ENCODE measurements at regions not wholly inside any gene's neighbourhood (a gene's known extent, or its start where the extent isn't known, plus 50 kb on each side); places are given as distances from the start of the nearest gene placed in this dataset.

DNA sequence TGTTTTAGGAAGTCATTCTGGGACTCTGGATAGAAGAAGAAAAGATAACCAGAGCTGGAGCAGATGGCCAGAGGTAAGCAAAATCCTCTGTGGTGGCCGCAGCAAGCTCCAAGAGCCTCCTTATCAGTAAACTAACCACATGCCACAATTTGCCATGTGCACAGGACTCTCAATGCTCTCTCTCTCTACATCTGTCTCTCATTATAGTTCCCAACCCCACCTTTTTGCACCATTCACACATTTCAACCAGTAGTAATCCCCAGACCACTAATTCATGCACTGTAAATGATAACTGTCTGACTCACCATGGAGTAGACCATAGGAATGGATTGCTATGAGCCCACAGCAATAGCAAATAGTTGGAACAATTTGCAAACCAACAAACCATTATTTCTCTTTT is 526.1 kb downstream of the TLR4 start:
- in situ Hi-C loops (cut with HindIII; ENCODE audit: low sequenced_read_pairs): no loop called here
- no peak for TF ChIP-seq CTCF (IDR thresholded peaks at IDR 0.05; ENCODE audit: low read depth, low read length, missing control alignments)
- no peak overlapping the region for H3K4me3 ChIP-seq (ENCODE audit: low read depth, low read length)
- DNase-seq (ENCODE audit: low read depth): no peak

- in situ Hi-C loops (cut with HindIII; ENCODE audit: low sequenced_read_pairs): no loop called here
- no peak overlapping the region for H3K4me3 ChIP-seq (ENCODE audit: low read depth, low read length)
- no peak for DNase-seq (ENCODE audit: low read depth)
- TF ChIP-seq CTCF (IDR thresholded peaks at IDR 0.05; ENCODE audit: low read depth, low read length, missing control alignments): no peak
Measured at GRCh38 chr9:118236625-118237024, 532.4 kb downstream of the TLR4 start.

- TF ChIP-seq CTCF (IDR thresholded peaks at IDR 0.05; ENCODE audit: low read depth, low read length, missing control alignments): no peak
- no peak for DNase-seq (ENCODE audit: low read depth)
- H3K4me3 ChIP-seq (ENCODE audit: low read depth, low read length): no peak overlapping the region
- in situ Hi-C loops (cut with HindIII; ENCODE audit: low sequenced_read_pairs): no loop called here
Measured at GRCh38 chr9:118238139-118238538, 533.9 kb downstream of the TLR4 start.

GRCh38 chr9:118252027-118252426 is 547.8 kb downstream of the TLR4 start:
- H3K4me3 ChIP-seq (ENCODE audit: low read depth, low read length): no peak overlapping the region
- DNase-seq (ENCODE audit: low read depth): no peak
- TF ChIP-seq CTCF (IDR thresholded peaks at IDR 0.05; ENCODE audit: low read depth, low read length, missing control alignments): no peak
- in situ Hi-C loops (cut with HindIII; ENCODE audit: low sequenced_read_pairs): no loop called here

DNA sequence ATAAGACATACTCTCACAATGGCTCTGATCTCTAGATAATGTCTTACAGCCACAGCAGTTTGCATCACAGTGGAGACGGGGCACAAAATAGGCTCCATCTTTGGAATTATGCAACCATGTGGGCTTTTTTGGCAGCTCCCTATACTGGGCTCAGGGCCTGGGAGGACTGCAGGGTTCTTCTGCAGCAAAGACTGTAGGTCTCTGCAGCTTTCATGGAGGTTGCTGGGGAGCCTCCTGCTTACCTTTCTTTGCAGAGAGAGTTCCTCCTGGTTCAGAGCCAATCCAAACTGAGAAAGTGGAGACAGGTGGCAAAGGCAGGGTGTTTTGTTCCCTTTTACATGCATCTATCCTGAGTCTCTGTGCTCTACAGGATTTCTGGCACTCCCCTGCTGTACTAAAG is 558.0 kb downstream of the TLR4 start:
- in situ Hi-C loops (cut with HindIII; ENCODE audit: low sequenced_read_pairs): no loop called here
- no peak for DNase-seq (ENCODE audit: low read depth)
- no peak for TF ChIP-seq CTCF (IDR thresholded peaks at IDR 0.05; ENCODE audit: low read depth, low read length, missing control alignments)
- H3K4me3 ChIP-seq (ENCODE audit: low read depth, low read length): no peak overlapping the region

DNA sequence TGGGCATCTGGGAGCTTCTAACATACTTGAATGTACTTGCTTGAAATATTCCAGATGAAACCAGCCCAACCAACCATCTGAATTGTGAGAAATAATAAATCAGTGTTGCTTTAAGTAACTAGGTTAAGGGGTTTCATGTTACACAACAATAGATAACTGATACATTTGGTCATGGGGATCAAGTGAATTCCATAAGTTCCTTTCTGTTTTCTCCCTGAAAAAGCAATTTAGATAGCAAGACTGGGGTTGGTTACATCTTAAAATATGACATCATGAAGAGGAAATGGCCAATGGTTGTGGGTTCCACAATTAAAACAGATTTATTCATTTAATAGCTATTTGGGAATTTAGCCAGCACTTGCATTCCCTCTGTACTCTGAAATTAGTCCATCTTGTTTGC is 559.7 kb downstream of the TLR4 start:
- in situ Hi-C loops (cut with HindIII; ENCODE audit: low sequenced_read_pairs): no loop called here
- no peak for DNase-seq (ENCODE audit: low read depth)
- no peak overlapping the region for H3K4me3 ChIP-seq (ENCODE audit: low read depth, low read length)
- TF ChIP-seq CTCF (IDR thresholded peaks at IDR 0.05; ENCODE audit: low read depth, low read length, missing control alignments): no peak

DNA sequence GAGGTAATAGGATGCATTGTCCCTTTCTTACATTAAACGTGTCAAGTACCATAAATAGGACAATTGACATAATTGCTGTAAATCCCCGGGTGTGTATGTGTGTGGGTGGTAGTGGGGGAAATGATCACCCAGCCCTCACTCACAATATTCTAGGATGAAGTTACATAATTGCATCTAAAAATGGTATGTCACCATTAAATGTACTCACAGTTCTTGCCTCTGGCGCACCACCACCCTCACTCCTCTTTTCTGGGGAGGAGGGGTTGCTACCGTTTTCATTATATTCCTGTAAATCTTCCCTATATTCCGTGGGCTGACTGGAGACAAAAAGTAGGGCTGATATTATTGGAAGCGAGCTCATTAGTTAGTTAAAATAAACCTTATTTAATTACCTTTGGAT is 563.8 kb downstream of the TLR4 start:
- in situ Hi-C loops (cut with HindIII; ENCODE audit: low sequenced_read_pairs): no loop called here
- DNase-seq (ENCODE audit: low read depth): no peak
- TF ChIP-seq CTCF (IDR thresholded peaks at IDR 0.05; ENCODE audit: low read depth, low read length, missing control alignments): no peak
- H3K4me3 ChIP-seq (ENCODE audit: low read depth, low read length): no peak overlapping the region
